ENCODE measurements at regions not wholly inside any gene's neighbourhood (a gene's known extent, or its start where the extent isn't known, plus 50 kb on each side); places are given as distances from the start of the nearest gene placed in this dataset.
"Not testable (repeated sequence)": the region's sequence is repeated elsewhere in the genome, so short reads cannot be mapped to it uniquely, and the experiment has no call there.

GRCh38 chr7:68613897-68614296, 984.4 kb upstream of the AUTS2 start:
- in situ Hi-C loops (cut with MboI; ENCODE audit: low pct_unique_long_range_greater_than_20kb in 2 of 9, low sequenced_read_pairs in 9 of 9, unreplicated experiment in 9 of 9), result no loop called here
- H3K4me1 ChIP-seq (replicated peaks in 1 of 2), result peaks cover 0 to 7% of the 10 kb centered on the region in 2 donors
- ATAC-seq (replicated peaks in 6 of 8), result no peak
- no peak overlapping the region for H3K4me3 ChIP-seq
- 7 to 92% (median 59%) methylated on average over 2 to 4 of the region's 4 CpGs for WGBS, 10 experiments
- no peak overlapping the region for H3K27ac ChIP-seq

GRCh38 chr7:68619526-68619925, 978.7 kb upstream of the AUTS2 start:
- Histone ChIP-seq H3K4me3 (no peak overlapping the region), H3K27ac (no peak overlapping the region), H3K4me1 (replicated peaks in 1 of 2) (peaks cover 0 to 12% of the 10 kb centered on the region in 2 donors)
- in situ Hi-C loops (cut with MboI; ENCODE audit: low pct_unique_long_range_greater_than_20kb in 2 of 9, low sequenced_read_pairs in 9 of 9, unreplicated experiment in 9 of 9), result no loop called here
- 0 to 100% (median 85%) methylated on average over 1 to 3 of the region's 3 CpGs; no CpG with 5 or more reads in 1 of the 10 experiments for WGBS, 10 experiments
- peak in 1 of 8 experiments; percentile 28 for ATAC-seq (replicated peaks in 6 of 8)

- no peak overlapping the region for H3K27ac ChIP-seq
- H3K4me1 ChIP-seq (replicated peaks in 1 of 2), result peaks cover 3 to 23% of the 10 kb centered on the region in 2 donors
- WGBS, 10 experiments, result 5 to 100% (median 62%) methylated on average over 1 to 3 of the region's 3 CpGs; no CpG with 5 or more reads in 1 of the 10 experiments
- no peak for ATAC-seq (replicated peaks in 6 of 8)
- in situ Hi-C loops (cut with MboI; ENCODE audit: low pct_unique_long_range_greater_than_20kb in 2 of 9, low sequenced_read_pairs in 9 of 9, unreplicated experiment in 9 of 9), result no loop called here
- H3K4me3 ChIP-seq, result no peak overlapping the region
Observed at GRCh38 chr7:68622500-68622899, 975.8 kb upstream of the AUTS2 start.

- Histone ChIP-seq H3K4me3 (no peak overlapping the region), H3K27ac (no peak overlapping the region), H3K4me1 (replicated peaks in 1 of 2) (peaks cover 3 to 28% of the 10 kb centered on the region in 2 donors)
- in situ Hi-C loops (cut with MboI; ENCODE audit: low pct_unique_long_range_greater_than_20kb in 2 of 9, low sequenced_read_pairs in 9 of 9, unreplicated experiment in 9 of 9), result no loop called here
- WGBS, 10 experiments, result 17 to 83% (median 53%) methylated on average over 1 of the region's 1 CpG; no CpG with 5 or more reads in 6 of the 10 experiments
- no peak for ATAC-seq (replicated peaks in 6 of 8)
Observed at GRCh38 chr7:68623030-68623429, 975.2 kb upstream of the AUTS2 start.

GRCh38 chr7:68627247-68627864, 970.9 kb upstream of the AUTS2 start:
- no peak overlapping the region for H3K27ac ChIP-seq
- in situ Hi-C loops (cut with MboI; ENCODE audit: low pct_unique_long_range_greater_than_20kb in 2 of 9, low sequenced_read_pairs in 9 of 9, unreplicated experiment in 9 of 9), result no loop called here
- 0 to 60% (median 33%) methylated on average over 1 to 2 of the region's 2 CpGs; no CpG with 5 or more reads in 4 of the 10 experiments for WGBS, 10 experiments
- ATAC-seq (replicated peaks in 6 of 8), result peak in 3 of 8 experiments; percentile 58 to 68 (median 64)
- no peak overlapping the region for H3K4me3 ChIP-seq
- peaks cover 3 to 24% of the 10 kb centered on the region in 2 donors for H3K4me1 ChIP-seq (replicated peaks in 1 of 2)

DNA sequence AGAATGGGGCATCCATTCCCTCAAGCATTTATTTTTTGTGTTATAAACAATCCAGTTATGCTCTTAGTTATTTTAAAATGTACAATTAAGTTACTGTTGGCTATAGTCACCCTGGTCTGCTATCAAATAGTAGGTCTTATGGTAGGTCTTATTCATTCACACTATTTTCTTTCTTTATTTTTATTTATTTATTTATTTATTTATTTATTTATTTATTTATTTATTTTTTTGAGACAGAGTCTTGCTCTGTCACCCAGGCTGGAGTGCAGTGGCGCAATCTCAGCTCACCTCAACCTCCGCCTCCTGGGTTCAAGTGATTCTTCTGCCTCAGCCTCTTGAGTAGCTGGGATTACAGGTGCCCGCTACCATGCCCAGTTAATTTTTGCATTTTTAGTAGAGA, 967.4 kb upstream of the AUTS2 start:
- H3K4me3 ChIP-seq; H3K27ac ChIP-seq; ATAC-seq (replicated peaks in 6 of 8); in situ Hi-C loops (cut with MboI; ENCODE audit: low pct_unique_long_range_greater_than_20kb in 2 of 9, low sequenced_read_pairs in 9 of 9, unreplicated experiment in 9 of 9): not testable (repeated sequence)
- peaks cover 3 to 15% of the 10 kb centered on the region in 2 donors for H3K4me1 ChIP-seq (replicated peaks in 1 of 2)
- 57 to 100% (median 93%) methylated on average over 2 to 3 of the region's 3 CpGs; no CpG with 5 or more reads in 4 of the 10 experiments for WGBS, 10 experiments

DNA sequence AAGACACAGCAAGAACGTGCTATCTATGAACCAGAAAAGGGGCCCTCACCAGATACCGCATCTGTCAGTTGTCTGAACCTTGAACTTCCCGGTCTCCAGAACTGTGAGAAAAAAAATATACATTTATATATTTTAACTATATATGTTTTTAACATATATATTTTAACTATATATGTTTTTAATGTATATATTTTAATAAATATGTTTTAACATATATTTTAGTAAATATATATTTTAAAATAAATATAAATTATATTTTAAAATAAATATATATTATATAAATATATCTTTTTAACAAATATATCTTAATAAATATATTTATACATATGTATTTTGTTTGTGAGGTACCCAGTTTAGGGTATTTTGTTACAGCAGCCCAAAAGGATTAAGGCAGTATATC, 958.2 kb upstream of the AUTS2 start:
- whole genome bisulfite sequencing, 10 experiments, result 45 to 100% (median 75%) methylated on average over 1 to 3 of the region's 3 CpGs; no CpG with 5 or more reads in 1 of the 10 experiments
- H3K4me3 ChIP-seq, result no peak overlapping the region
- in situ Hi-C loops (cut with MboI; ENCODE audit: low pct_unique_long_range_greater_than_20kb in 2 of 9, low sequenced_read_pairs in 9 of 9, unreplicated experiment in 9 of 9), result no loop called here
- no peaks in the 10 kb centered on the region for H3K4me1 ChIP-seq (replicated peaks in 1 of 2)
- no peak overlapping the region for H3K27ac ChIP-seq
- ATAC-seq (replicated peaks in 6 of 8), result no peak

DNA sequence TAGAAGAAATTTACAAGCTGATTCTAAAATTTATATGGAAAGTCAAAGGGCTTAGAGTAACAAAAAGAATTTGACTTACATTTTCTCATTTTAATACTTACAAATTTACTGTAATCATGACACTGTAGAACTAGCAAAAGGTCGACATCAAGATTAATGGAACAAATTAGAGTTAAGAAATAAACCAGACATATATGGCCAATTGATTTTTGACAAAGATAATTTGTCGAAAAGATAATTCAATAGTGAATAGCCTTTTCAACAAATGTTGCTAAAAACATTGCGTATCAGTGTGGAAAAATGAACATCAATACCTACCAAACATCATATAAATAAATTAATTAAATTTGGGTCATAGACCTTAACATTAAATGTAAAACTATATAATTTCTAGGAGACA, 955.5 kb upstream of the AUTS2 start:
- H3K4me1 ChIP-seq (replicated peaks in 1 of 2), result no peaks in the 10 kb centered on the region
- no peak overlapping the region for H3K4me3 ChIP-seq
- in situ Hi-C loops (cut with MboI; ENCODE audit: low pct_unique_long_range_greater_than_20kb in 2 of 9, low sequenced_read_pairs in 9 of 9, unreplicated experiment in 9 of 9), result no loop called here
- no peak overlapping the region for H3K27ac ChIP-seq
- 24 to 94% (median 62%) methylated on average over 2 to 3 of the region's 3 CpGs; no CpG with 5 or more reads in 1 of the 10 experiments for WGBS, 10 experiments
- ATAC-seq (replicated peaks in 6 of 8), result no peak

DNA sequence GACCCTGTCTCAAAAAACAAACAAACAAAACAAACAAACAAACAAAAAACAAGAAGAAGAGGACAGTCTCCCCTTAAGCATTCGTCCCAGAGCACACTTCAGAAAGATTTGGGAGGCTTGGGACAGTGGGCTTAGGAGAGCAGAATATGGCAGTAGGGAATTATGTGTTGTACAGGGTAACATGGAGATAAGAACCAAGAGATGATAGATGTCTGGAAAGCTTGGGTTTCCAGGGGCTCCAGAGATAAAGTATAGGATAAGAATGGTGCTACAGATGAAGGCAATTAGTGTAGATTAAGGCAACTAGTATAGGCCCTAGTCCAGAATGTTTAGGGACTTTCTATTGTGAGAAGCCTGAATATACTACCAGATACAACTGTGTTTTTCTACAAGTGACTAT, 934.9 kb upstream of the AUTS2 start:
- peaks cover 0 to 10% of the 10 kb centered on the region in 2 donors for H3K4me1 ChIP-seq (replicated peaks in 1 of 2)
- WGBS, 10 experiments, result 0 to 100% (median 58%) methylated on average over 1 of the region's 1 CpG; no CpG with 5 or more reads in 4 of the 10 experiments
- no peak for ATAC-seq (replicated peaks in 6 of 8)
- in situ Hi-C loops (cut with MboI; ENCODE audit: low pct_unique_long_range_greater_than_20kb in 2 of 9, low sequenced_read_pairs in 9 of 9, unreplicated experiment in 9 of 9), result no loop called here
- no peak overlapping the region for H3K27ac ChIP-seq
- no peak overlapping the region for H3K4me3 ChIP-seq

- H3K4me1 ChIP-seq (replicated peaks in 1 of 2), result peaks cover 0 to 9% of the 10 kb centered on the region in 2 donors
- in situ Hi-C loops (cut with MboI; ENCODE audit: low pct_unique_long_range_greater_than_20kb in 2 of 9, low sequenced_read_pairs in 9 of 9, unreplicated experiment in 9 of 9), result no loop called here
- no peak overlapping the region for H3K27ac ChIP-seq
- WGBS, 10 experiments, result 0 to 100% (median 40%) methylated on average over 1 to 2 of the region's 2 CpGs; no CpG with 5 or more reads in 3 of the 10 experiments
- no peak overlapping the region for H3K4me3 ChIP-seq
- no peak for ATAC-seq (replicated peaks in 6 of 8)
Observed at GRCh38 chr7:68671046-68671445, 927.2 kb upstream of the AUTS2 start.

- no peak overlapping the region for H3K27ac ChIP-seq
- no peak for ATAC-seq (replicated peaks in 6 of 8)
- no peak overlapping the region for H3K4me3 ChIP-seq
- WGBS, 10 experiments, result 11 to 100% (median 87%) methylated on average over 1 to 2 of the region's 2 CpGs; no CpG with 5 or more reads in 3 of the 10 experiments
- peaks cover 0 to 5% of the 10 kb centered on the region in 2 donors for H3K4me1 ChIP-seq (replicated peaks in 1 of 2)
- in situ Hi-C loops (cut with MboI; ENCODE audit: low pct_unique_long_range_greater_than_20kb in 2 of 9, low sequenced_read_pairs in 9 of 9, unreplicated experiment in 9 of 9), result no loop called here
Observed at GRCh38 chr7:68671671-68672070, 926.6 kb upstream of the AUTS2 start.

- H3K27ac ChIP-seq, result no peak overlapping the region
- 39 to 96% (median 79%) methylated on average over 2 to 3 of the region's 3 CpGs; no CpG with 5 or more reads in 2 of the 10 experiments for WGBS, 10 experiments
- peaks cover 0 to 2% of the 10 kb centered on the region in 2 donors for H3K4me1 ChIP-seq (replicated peaks in 1 of 2)
- in situ Hi-C loops (cut with MboI; ENCODE audit: low pct_unique_long_range_greater_than_20kb in 2 of 9, low sequenced_read_pairs in 9 of 9, unreplicated experiment in 9 of 9), result no loop called here
- ATAC-seq (replicated peaks in 6 of 8), result no peak
- H3K4me3 ChIP-seq, result no peak overlapping the region
Observed at GRCh38 chr7:68674826-68675225, 923.4 kb upstream of the AUTS2 start.

DNA sequence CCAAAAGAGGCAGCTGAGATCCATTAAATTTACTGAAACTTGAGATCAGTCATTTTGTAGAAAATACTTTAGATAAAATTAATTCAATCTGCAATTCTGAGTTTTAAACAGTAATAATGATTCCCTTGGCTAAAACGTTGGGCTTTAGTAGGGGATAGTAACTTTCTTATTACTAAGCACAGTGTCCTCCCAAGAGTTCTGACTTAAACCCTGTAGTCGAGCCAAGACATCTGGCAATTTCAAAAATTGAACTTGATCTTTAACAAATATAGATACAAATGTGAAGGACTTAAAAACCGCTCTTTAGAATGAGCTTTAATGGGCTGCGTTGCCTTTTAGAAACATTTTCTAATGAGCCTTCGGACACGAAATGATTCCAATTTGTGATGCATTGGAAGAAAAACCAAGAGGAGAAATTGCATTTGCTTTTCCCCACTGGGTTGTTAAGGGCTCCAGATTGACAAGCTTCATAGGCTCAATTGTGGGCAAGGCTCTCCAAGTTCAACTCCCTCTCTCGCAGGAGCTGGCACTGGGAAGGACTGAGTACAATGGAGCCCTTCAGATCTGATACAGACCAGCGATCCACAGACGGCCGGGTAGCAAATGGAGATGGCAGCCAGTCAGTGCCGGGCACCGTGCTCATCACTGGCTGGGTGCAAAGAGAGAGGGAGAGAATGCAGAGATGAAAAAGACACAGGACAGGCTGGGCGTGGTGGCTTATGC, 921.3 kb upstream of the AUTS2 start:
- Histone ChIP-seq H3K27ac (no peak overlapping the region), H3K4me3 (no peak overlapping the region), H3K4me1 (replicated peaks in 1 of 2) (peaks cover 0 to 2% of the 10 kb centered on the region in 2 donors)
- ATAC-seq (replicated peaks in 6 of 8), result no peak
- in situ Hi-C loops (cut with MboI; ENCODE audit: low pct_unique_long_range_greater_than_20kb in 2 of 9, low sequenced_read_pairs in 9 of 9, unreplicated experiment in 9 of 9), result no loop called here
- 0 to 95% (median 72%) methylated on average over 3 to 12 of the region's 13 CpGs for WGBS, 10 experiments

All from motor neuron (in vitro differentiated cells).